Neutrophil (primary cell): ENCODE measurements at regions not wholly inside any gene's neighbourhood (a gene's known extent, or its start where the extent isn't known, plus 50 kb on each side); places are given as distances from the start of the nearest gene placed in this dataset.

Experiments
- H3K27ac ChIP-seq: fragments of 200-600 bp; sonication (generic); 2 replicates; pipeline ENCODE4 v1.5.1; 2016; ENCODE audit warnings: mild to moderate bottlenecking, moderate library complexity
- H3K27me3 ChIP-seq: fragments of 200-600 bp; sonication (generic); 2 replicates; pipeline ENCODE4 v1.6.0; 2016; ENCODE audit warnings: mild to moderate bottlenecking
- H3K36me3 ChIP-seq: fragments of 200-600 bp; sonication (generic); 2 replicates; pipeline ENCODE4 v1.5.1; 2017
- H3K4me1 ChIP-seq, 2 experiments: fragments of 200-600 bp in 1 of 2; sonication (generic) in 1 of 2; 1 replicate in 1 of 2; 2 replicates in 1 of 2; pipeline versions ENCODE4 v1.5.1 to v1.6.1; 2013 to 2016; ENCODE audit warnings: low read depth in 1 of 2, low read length in 1 of 2, mild to moderate bottlenecking in 1 of 2, moderate library complexity in 1 of 2; ENCODE audit not compliant: control insufficient read depth in 1 of 2, insufficient read depth in 1 of 2
- H3K4me3 ChIP-seq, 2 experiments: fragments of 200-600 bp in 1 of 2; sonication (generic) in 1 of 2; 1 replicate in 1 of 2; 2 replicates in 1 of 2; pipeline ENCODE4 v1.5.1; 2013 to 2016; ENCODE audit warnings: low read depth in 1 of 2, low read length in 1 of 2, mild to moderate bottlenecking in 1 of 2, moderate library complexity in 1 of 2
- H3K9me3 ChIP-seq: fragments of 200-600 bp; sonication (generic); 2 replicates; pipeline ENCODE4 v1.5.1; 2016
- CTCF ChIP-seq: fragments of 200-600 bp; sonication (generic); IDR thresholded peaks from 2 replicates; pipeline ENCODE4 v1.5.1; 2016; ENCODE audit warnings: antibody characterized with exemption

- H3K36me3 ChIP-seq, result no peaks in the 10 kb centered on the region
- H3K27ac ChIP-seq, result no peak overlapping the region
- no peaks in the 10 kb centered on the region for H3K9me3 ChIP-seq
- H3K27me3 ChIP-seq, result no peaks in the 10 kb centered on the region
- no peaks in the 10 kb centered on the region for H3K4me1 ChIP-seq
- no peak overlapping the region for H3K4me3 ChIP-seq
- no peak for TF ChIP-seq CTCF
Measured at GRCh38 chr13:73399347-73400216, 340.8 kb downstream of the KLF5 start.

- TF ChIP-seq CTCF, result no peak
- no peak overlapping the region for H3K27ac ChIP-seq
- H3K36me3 ChIP-seq, result no peaks in the 10 kb centered on the region
- H3K4me1 ChIP-seq, result no peaks in the 10 kb centered on the region
- no peaks in the 10 kb centered on the region for H3K27me3 ChIP-seq
- H3K9me3 ChIP-seq, result no peaks in the 10 kb centered on the region
- no peak overlapping the region for H3K4me3 ChIP-seq
Measured at GRCh38 chr13:73397496-73398305, 338.9 kb downstream of the KLF5 start.

GRCh38 chr13:73394066-73394465, 335.3 kb downstream of the KLF5 start:
- TF ChIP-seq CTCF, result no peak
- no peaks in the 10 kb centered on the region for H3K4me1 ChIP-seq
- no peak overlapping the region for H3K27ac ChIP-seq
- H3K9me3 ChIP-seq, result no peaks in the 10 kb centered on the region
- no peak overlapping the region for H3K4me3 ChIP-seq
- no peaks in the 10 kb centered on the region for H3K36me3 ChIP-seq
- no peaks in the 10 kb centered on the region for H3K27me3 ChIP-seq

GRCh38 chr13:73390100-73390499, 331.3 kb downstream of the KLF5 start:
- Histone ChIP-seq H3K9me3 (no peaks in the 10 kb centered on the region), H3K4me3 (no peak overlapping the region), H3K4me1 (no peaks in the 10 kb centered on the region), H3K27me3 (no peaks in the 10 kb centered on the region), H3K36me3 (no peaks in the 10 kb centered on the region), H3K27ac (no peak overlapping the region)
- TF ChIP-seq CTCF, result no peak

- no peaks in the 10 kb centered on the region for H3K27me3 ChIP-seq
- no peak overlapping the region for H3K27ac ChIP-seq
- TF ChIP-seq CTCF, result no peak
- no peaks in the 10 kb centered on the region for H3K4me1 ChIP-seq
- no peaks in the 10 kb centered on the region for H3K36me3 ChIP-seq
- no peaks in the 10 kb centered on the region for H3K9me3 ChIP-seq
- no peak overlapping the region for H3K4me3 ChIP-seq
Measured at GRCh38 chr13:73388586-73388985, 329.8 kb downstream of the KLF5 start.
